Mesenchymal stem cell (in vitro differentiated cells and primary cell): ENCODE measurements at regions not wholly inside any gene's neighbourhood (a gene's known extent, or its start where the extent isn't known, plus 50 kb on each side); places are given as distances from the start of the nearest gene placed in this dataset.

Source experiments
- DNase-seq: peaks from one replicate; pipeline ENCODE4 v3.0.0-alpha.2; 2013
- H2AFZ ChIP-seq: one replicate; pipeline ENCODE4 v1.6.1; 2013; ENCODE audit warnings: low read depth, mild to moderate bottlenecking, control low read depth, inconsistent platforms, low read length, moderate library complexity
- H2AK5ac ChIP-seq: 2 replicates; pipeline ENCODE4 v1.6.1; 2013; ENCODE audit warnings: low read length, moderate library complexity, mild to moderate bottlenecking, inconsistent platforms; ENCODE audit not compliant: severe bottlenecking
- H2BK120ac ChIP-seq: one replicate; pipeline ENCODE4 v1.6.1; 2013; ENCODE audit warnings: low read depth, mild to moderate bottlenecking, inconsistent platforms, low read length, moderate library complexity
- H2BK12ac ChIP-seq, 2 experiments: one replicate each; pipeline ENCODE4 v1.6.1; 2013; ENCODE audit warnings: inconsistent platforms in 2 of 2, low read length in 2 of 2, mild to moderate bottlenecking in 2 of 2, moderate library complexity in 2 of 2, control low read depth in 1 of 2
- H2BK15ac ChIP-seq: one replicate; pipeline ENCODE4 v1.6.1; 2013; ENCODE audit warnings: mild to moderate bottlenecking, low read depth, inconsistent platforms; ENCODE audit not compliant: poor library complexity, severe bottlenecking
- H2BK5ac ChIP-seq: 2 replicates; pipeline ENCODE4 v1.6.1; 2013; ENCODE audit warnings: low read depth, mild to moderate bottlenecking, low read length, control low read depth, inconsistent platforms; ENCODE audit not compliant: poor library complexity, severe bottlenecking
- H3K14ac ChIP-seq, 2 experiments: one replicate each; pipeline ENCODE4 v1.6.1; 2013; ENCODE audit warnings: inconsistent platforms in 2 of 2, low read length in 2 of 2, control low read depth in 1 of 2, mild to moderate bottlenecking in 1 of 2, moderate library complexity in 1 of 2
- H3K18ac ChIP-seq, 2 experiments: one replicate each; pipeline ENCODE4 v1.6.1; 2013; ENCODE audit warnings: inconsistent platforms in 2 of 2, low read length in 2 of 2, control low read depth in 1 of 2, low read depth in 1 of 2, mild to moderate bottlenecking in 1 of 2
- H3K23ac ChIP-seq, 2 experiments: one replicate each; pipeline ENCODE4 v1.6.1; 2013; ENCODE audit warnings: inconsistent platforms in 2 of 2, low read length in 2 of 2, mild to moderate bottlenecking in 2 of 2, moderate library complexity in 2 of 2, control low read depth in 1 of 2
- H3K27ac ChIP-seq: 2 replicates; pipeline ENCODE4 v1.5.1; 2013; ENCODE audit warnings: mild to moderate bottlenecking, moderate library complexity, low read length, control low read depth, inconsistent platforms; ENCODE audit not compliant: poor library complexity, severe bottlenecking
- H3K27me3 ChIP-seq, 2 experiments: 2 replicates each; pipeline versions ENCODE4 v1.6.1 to v1.7.0; 2013; ENCODE audit warnings: low read length in 2 of 2, mild to moderate bottlenecking in 2 of 2, moderate library complexity in 2 of 2, control low read depth in 1 of 2, inconsistent platforms in 1 of 2; ENCODE audit not compliant: control insufficient read depth in 1 of 2, insufficient read depth in 1 of 2
- H3K36me3 ChIP-seq, 2 experiments: 2 replicates each; pipeline versions ENCODE4 v1.6.1 to v1.7.0; 2013; ENCODE audit warnings: low read length in 2 of 2, control low read depth in 1 of 2, inconsistent platforms in 1 of 2, low read depth in 1 of 2, mild to moderate bottlenecking in 1 of 2; ENCODE audit not compliant: insufficient read depth in 2 of 2, control insufficient read depth in 1 of 2
- H3K4ac ChIP-seq, 2 experiments: one replicate each; pipeline ENCODE4 v1.6.1; 2013; ENCODE audit warnings: inconsistent platforms in 2 of 2, low read length in 2 of 2, mild to moderate bottlenecking in 2 of 2, moderate library complexity in 2 of 2, control low read depth in 1 of 2, low read depth in 1 of 2
- H3K4me1 ChIP-seq: 2 replicates; pipeline ENCODE4 v1.6.1; 2013; ENCODE audit warnings: low read depth, low read length, control low read depth; ENCODE audit not compliant: control insufficient read depth, insufficient read depth
- H3K4me2 ChIP-seq: 2 replicates; pipeline ENCODE4 v1.6.1; 2013; ENCODE audit warnings: low read length, mild to moderate bottlenecking, inconsistent platforms; ENCODE audit not compliant: poor library complexity, severe bottlenecking
- H3K4me3 ChIP-seq, 2 experiments: 2 replicates each; pipeline versions ENCODE4 v1.5.1 to v1.7.0; 2013; ENCODE audit warnings: low read length in 2 of 2, mild to moderate bottlenecking in 2 of 2, control low read depth in 1 of 2, low read depth in 1 of 2; ENCODE audit not compliant: insufficient read depth in 1 of 2
- H3K79me1 ChIP-seq: replicated peaks from 2 replicates; pipeline ENCODE4 v1.6.1; 2013; ENCODE audit warnings: mild to moderate bottlenecking, control low read depth, low read length, inconsistent platforms; ENCODE audit not compliant: poor library complexity, severe bottlenecking
- H3K9ac ChIP-seq: 2 replicates; pipeline ENCODE4 v1.7.0; 2013; ENCODE audit warnings: mild to moderate bottlenecking, low read length, moderate library complexity
- H3K9me3 ChIP-seq: 2 replicates; pipeline ENCODE4 v1.7.0; 2013; ENCODE audit warnings: mild to moderate bottlenecking, low read length; ENCODE audit not compliant: control insufficient read depth
- H4K8ac ChIP-seq: one replicate; pipeline ENCODE4 v1.6.1; 2013; ENCODE audit warnings: inconsistent platforms, mild to moderate bottlenecking, low read length, moderate library complexity
- H4K91ac ChIP-seq: one replicate; pipeline ENCODE4 v1.6.1; 2013; ENCODE audit warnings: mild to moderate bottlenecking, low read length, inconsistent platforms
- WGBS: methylation state at CpG from one replicate; pipeline ENCODE4 v1.1.7; 2013; ENCODE audit warnings: mixed read lengths; 5-methylcytosine and 5-hydroxymethylcytosine counted together

GRCh38 chr3:194278186-194278845, 72.8 kb downstream of the CPN2 start:
- Histone ChIP-seq H2BK15ac (no peak overlapping the region), H2BK120ac (no peak overlapping the region)
- WGBS: 78% methylated on average over 9 of the region's 9 CpGs

GRCh38 chr3:194279101-194279500, 72.0 kb downstream of the CPN2 start:
- Histone ChIP-seq H3K14ac (no peak overlapping the region), H3K4me3 (no peak overlapping the region), H3K4me1 (peaks cover 15% of the 10 kb centered on the region), H2BK5ac (no peak overlapping the region), H3K18ac (peak overlapping the region; percentile 9 to 16), H3K23ac (no peak overlapping the region), H3K27me3 (peaks cover 28 to 31% of the 10 kb centered on the region in 2 experiments), H3K36me3 (no peaks in the 10 kb centered on the region), H4K91ac (no peak overlapping the region), H3K9ac (no peak overlapping the region), H2AK5ac (no peak overlapping the region), H3K79me1 (no peaks in the 10 kb centered on the region), H3K27ac (no peak overlapping the region), H2BK120ac (no peak overlapping the region), H3K4ac (no peak overlapping the region), H4K8ac (no peak overlapping the region), H2AFZ (no peak overlapping the region), H2BK15ac (peak overlapping the region; percentile 6), H3K4me2 (no peak overlapping the region), H3K9me3 (no peaks in the 10 kb centered on the region), H2BK12ac (peak overlapping the region in 1 of 2 experiments; percentile 4)
- 97% methylated on average over 9 of the region's 9 CpGs for WGBS
- no peak for DNase-seq

More at GRCh38 chr3:194278186-194278845, 72.8 kb downstream of the CPN2 start:
- peak overlapping the region; percentile 59 to 84 for H3K4ac ChIP-seq
- no peaks in the 10 kb centered on the region for H3K9me3 ChIP-seq
- peak overlapping the region; percentile 46 for H2AK5ac ChIP-seq
- H2AFZ ChIP-seq: no peak overlapping the region
- peak overlapping the region; percentile 29 for H4K91ac ChIP-seq
- peak overlapping the region in 1 of 2 experiments; percentile 13 for H3K4me3 ChIP-seq
- H3K18ac ChIP-seq: peak overlapping the region; percentile 23 to 89
- no peak for DNase-seq
- no peak overlapping the region for H3K4me2 ChIP-seq
- no peak overlapping the region for H3K14ac ChIP-seq
- H4K8ac ChIP-seq: peak overlapping the region; percentile 79
- H3K27me3 ChIP-seq: peaks cover 27 to 28% of the 10 kb centered on the region in 2 experiments
- no peak overlapping the region for H3K23ac ChIP-seq
- H3K4me1 ChIP-seq: peaks cover 15% of the 10 kb centered on the region
- H2BK5ac ChIP-seq: no peak overlapping the region
- H3K36me3 ChIP-seq: no peaks in the 10 kb centered on the region
- no peaks in the 10 kb centered on the region for H3K79me1 ChIP-seq
- H3K27ac ChIP-seq: no peak overlapping the region
- peak overlapping the region; percentile 76 for H3K9ac ChIP-seq
- H2BK12ac ChIP-seq: peak overlapping the region in 1 of 2 experiments; percentile 3

DNA sequence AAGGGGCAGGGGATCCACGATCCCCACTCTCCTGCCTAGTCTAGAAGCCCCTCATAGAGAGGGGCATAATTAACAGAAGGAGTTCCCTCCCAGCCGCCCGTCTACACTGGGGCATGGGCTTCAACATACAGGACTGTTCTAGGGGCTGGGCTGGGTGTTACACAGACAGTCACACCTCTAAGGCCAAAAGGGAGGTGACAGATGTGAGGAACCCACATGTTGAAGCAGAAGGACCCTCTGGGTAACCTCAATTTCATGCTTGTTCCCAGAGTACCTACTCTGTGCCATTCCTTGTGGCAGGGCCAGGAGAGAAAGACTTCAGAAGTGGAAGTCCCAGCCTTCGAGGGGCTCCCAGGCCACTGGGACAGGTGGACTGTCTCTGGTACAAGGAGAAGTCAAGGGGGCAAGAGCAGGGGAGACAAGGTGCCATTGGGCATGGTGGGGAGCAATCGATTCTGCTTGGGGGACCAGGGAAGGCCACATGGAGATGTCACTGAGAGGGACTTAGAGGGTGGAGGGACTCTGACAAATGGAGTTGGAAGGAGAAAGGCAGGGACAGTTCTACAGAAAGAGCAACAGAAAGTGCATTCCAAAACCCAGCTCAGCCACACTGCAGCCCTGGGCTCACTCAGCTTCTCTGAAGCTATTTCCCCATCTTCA, 71.3 kb downstream of the CPN2 start:
- Histone ChIP-seq H4K8ac (no peak overlapping the region), H3K4me3 (no peak overlapping the region)

DNA sequence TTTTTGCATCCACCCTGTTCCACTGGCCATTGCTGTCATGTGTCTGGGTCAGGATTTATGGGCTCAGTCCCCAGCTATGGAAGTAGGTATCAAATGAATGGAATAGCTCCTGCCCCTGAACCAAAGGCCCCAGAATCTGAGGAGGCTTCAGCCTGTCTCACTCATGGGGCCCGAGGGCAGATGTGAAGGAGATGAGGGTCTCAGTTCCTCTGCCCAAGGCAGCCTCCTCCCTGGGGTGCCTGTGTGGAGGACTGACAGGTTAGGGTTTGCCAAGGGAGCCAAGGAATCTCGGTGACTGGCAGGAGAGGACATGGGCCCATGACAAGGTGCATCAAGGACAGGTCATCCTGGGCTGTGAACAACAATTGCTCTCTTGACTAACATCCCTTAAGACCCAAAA, 70.4 kb downstream of the CPN2 start:
- H3K4me2 ChIP-seq: no peak overlapping the region
- no peak overlapping the region for H3K23ac ChIP-seq
- no peak overlapping the region for H3K18ac ChIP-seq
- H3K14ac ChIP-seq: no peak overlapping the region
- no peak for DNase-seq
- H3K27ac ChIP-seq: no peak overlapping the region
- H2AFZ ChIP-seq: no peak overlapping the region
- peaks cover 15% of the 10 kb centered on the region for H3K4me1 ChIP-seq
- peaks cover 28 to 39% of the 10 kb centered on the region in 2 experiments for H3K27me3 ChIP-seq
- no peak overlapping the region for H2AK5ac ChIP-seq
- no peak overlapping the region for H3K4ac ChIP-seq
- H3K79me1 ChIP-seq: no peaks in the 10 kb centered on the region
- no peak overlapping the region for H4K8ac ChIP-seq
- H2BK120ac ChIP-seq: no peak overlapping the region
- 92% methylated on average over 2 of the region's 2 CpGs for WGBS
- H2BK12ac ChIP-seq: no peak overlapping the region
- H2BK5ac ChIP-seq: no peak overlapping the region
- no peak overlapping the region for H4K91ac ChIP-seq
- no peak overlapping the region for H3K9ac ChIP-seq
- no peak overlapping the region for H2BK15ac ChIP-seq
- no peaks in the 10 kb centered on the region for H3K36me3 ChIP-seq
- no peak overlapping the region for H3K4me3 ChIP-seq
- no peaks in the 10 kb centered on the region for H3K9me3 ChIP-seq

More for the DNA sequence above, 71.3 kb downstream of the CPN2 start:
- no peak overlapping the region for H3K9ac ChIP-seq
- H2BK12ac ChIP-seq: peak overlapping the region; percentile 30 to 37
- no peaks in the 10 kb centered on the region for H3K79me1 ChIP-seq
- H3K27ac ChIP-seq: no peak overlapping the region
- no peak overlapping the region for H3K4me2 ChIP-seq
- no peak overlapping the region for H3K14ac ChIP-seq
- H2BK15ac ChIP-seq: no peak overlapping the region
- DNase-seq: no peak
- peak overlapping the region; percentile 27 for H4K91ac ChIP-seq
- H3K36me3 ChIP-seq: no peaks in the 10 kb centered on the region
- H2BK5ac ChIP-seq: no peak overlapping the region
- H3K4me1 ChIP-seq: peaks cover 15% of the 10 kb centered on the region
- H2AK5ac ChIP-seq: no peak overlapping the region
- WGBS: 95% methylated on average over 4 of the region's 5 CpGs
- peak overlapping the region; percentile 6 to 13 for H3K18ac ChIP-seq
- H3K23ac ChIP-seq: no peak overlapping the region
- no peak overlapping the region for H2BK120ac ChIP-seq
- peaks cover 28 to 35% of the 10 kb centered on the region in 2 experiments for H3K27me3 ChIP-seq
- H3K9me3 ChIP-seq: no peaks in the 10 kb centered on the region
- no peak overlapping the region for H2AFZ ChIP-seq
- peak overlapping the region in 1 of 2 experiments; percentile 30 for H3K4ac ChIP-seq
